CD4-positive, alpha-beta T cell treated with Interleukin-15 for 4 hours (primary cell): ENCODE measurements at regions not wholly inside any gene's neighbourhood (a gene's known extent, or its start where the extent isn't known, plus 50 kb on each side); places are given as distances from the start of the nearest gene placed in this dataset.
"Not testable (repeated sequence)": the region's sequence is repeated elsewhere in the genome, so short reads cannot be mapped to it uniquely, and the experiment has no call there.

Source experiments
- DNase-seq: peaks from one replicate; pipeline ENCODE4 v3.0.0-alpha.2; 2020; ENCODE audit warnings: low spot score

DNA sequence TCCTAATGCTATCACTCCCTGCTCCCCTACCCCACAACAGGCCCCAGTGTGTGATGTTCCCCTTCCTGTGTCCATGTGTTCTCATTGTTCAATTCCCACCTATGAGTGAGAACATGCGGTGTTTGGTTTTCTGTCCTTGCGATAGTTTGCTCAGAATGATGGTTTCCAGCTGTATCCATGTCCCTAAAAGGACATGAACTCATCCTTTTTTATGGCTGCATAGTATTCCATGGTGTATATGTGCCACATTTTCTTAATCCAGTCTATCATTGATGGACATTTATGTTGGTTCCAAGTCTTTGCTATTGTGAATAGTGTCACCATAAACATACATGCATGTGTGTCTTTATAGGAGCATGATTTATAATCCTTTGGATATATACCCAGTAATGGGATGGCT is 80.4 kb upstream of the B3GAT1 start:
- not testable (repeated sequence) for DNase-seq

DNA sequence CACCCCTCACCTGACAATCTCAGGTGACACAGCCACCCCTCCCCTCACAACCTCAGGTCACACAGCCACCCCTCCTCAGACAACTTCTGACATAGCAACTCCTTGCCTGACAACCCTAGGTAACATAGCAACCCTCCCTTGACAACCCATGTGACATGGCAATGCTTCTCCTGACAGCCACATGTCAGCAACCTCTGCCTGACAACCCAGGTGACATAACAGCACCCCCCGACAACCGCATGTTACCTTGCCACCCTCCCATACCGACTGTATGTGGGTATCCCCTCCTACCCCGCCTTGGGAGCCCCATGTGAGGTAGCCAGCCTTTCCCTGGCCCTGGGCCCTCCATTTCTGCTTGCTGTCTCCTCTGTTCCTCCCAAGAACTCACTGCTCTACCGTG is 77.7 kb upstream of the B3GAT1 start:
- DNase-seq = no peak

DNA sequence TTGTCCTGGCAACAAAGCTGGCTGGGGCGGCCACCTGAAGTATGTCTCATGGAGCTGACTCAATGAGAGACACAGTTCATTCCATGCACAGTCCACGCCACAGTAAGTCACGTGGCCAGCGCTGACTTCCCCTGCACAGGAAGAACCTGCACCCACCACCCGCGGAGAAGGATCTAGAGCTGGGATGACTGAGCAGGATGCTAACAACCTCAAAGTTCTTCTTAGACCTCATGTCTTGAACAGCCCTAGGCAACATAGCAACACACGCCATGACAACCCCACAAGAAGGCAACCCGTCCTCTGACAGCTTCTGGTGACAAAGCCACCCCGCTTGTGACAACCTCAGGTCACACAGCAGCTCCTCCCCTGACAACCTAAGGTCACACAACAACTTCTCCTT is 76.9 kb upstream of the B3GAT1 start:
- DNase-seq = no peak

DNA sequence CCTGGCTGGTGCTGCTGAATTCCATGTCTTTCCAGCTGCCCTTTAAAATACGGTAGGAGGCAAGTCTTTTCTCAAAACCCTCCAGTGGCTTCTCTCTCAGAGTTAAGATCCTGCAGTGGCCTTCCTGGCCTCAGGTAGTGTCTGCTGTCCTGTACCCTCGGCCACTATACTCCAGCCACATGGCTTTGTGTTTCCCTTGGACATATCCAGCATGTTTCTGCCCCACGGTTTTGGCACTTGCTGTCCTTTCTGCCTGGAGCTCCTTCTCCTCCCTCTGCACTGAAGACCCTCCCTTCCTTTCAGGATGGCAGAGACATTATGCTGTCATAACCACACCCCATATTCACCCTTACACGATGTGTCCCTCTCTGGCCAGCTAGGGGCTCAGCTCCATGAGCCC is 76.5 kb upstream of the B3GAT1 start:
- DNase-seq = no peak

- DNase-seq = no peak
These were observed 75.7 kb upstream of the B3GAT1 start for GRCh38 chr11:134487696-134488095.

GRCh38 chr11:134486704-134487103 is 74.7 kb upstream of the B3GAT1 start:
- DNase-seq = no peak

- no peak for DNase-seq
These were observed 74.1 kb upstream of the B3GAT1 start for GRCh38 chr11:134486106-134486505.

DNA sequence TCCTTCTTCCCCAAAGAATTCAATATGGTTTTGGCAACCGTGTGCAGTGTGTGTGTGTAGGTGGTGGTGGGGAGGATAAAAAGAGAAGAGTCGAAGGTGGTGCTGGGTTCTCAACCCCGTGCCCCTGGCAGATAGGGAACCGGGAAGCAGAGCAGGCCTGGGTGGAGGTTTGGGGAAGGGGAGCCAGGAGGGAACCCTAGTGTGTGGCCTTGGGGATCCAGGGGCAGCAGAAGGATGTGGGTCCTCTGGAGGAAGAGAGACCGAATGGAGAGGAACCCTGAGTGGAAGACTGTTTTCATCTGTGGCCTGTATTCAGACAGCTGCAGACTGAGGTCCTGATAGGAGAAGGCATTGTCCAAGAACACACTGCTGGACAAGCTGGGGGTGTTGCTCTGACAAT is 73.3 kb upstream of the B3GAT1 start:
- no peak for DNase-seq

DNA sequence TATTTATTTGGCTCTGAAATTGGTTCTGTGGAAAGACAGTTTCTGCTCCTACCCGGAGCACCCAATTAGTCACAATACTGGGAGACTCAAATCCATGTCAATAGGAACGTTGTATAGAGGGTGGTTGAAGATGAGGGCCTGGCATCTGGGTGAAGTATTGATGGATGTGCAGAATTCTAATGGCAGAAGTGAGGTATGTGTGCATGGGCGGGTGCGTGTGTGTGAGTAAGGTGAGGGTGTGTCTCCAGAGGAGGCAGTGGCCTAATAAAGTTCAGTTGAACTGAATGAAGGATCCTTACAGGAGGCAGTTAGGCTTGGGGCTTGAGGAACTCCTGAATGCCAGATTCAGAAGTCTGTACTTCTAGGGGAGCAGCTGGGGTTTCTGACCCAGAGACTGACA is 71.8 kb upstream of the B3GAT1 start:
- no peak for DNase-seq

- no peak for DNase-seq
These were observed 71.2 kb upstream of the B3GAT1 start for GRCh38 chr11:134483291-134483690.

GRCh38 chr11:134482865-134483264 is 70.8 kb upstream of the B3GAT1 start:
- DNase-seq = no peak

GRCh38 chr11:134481933-134482527 is 70.0 kb upstream of the B3GAT1 start:
- DNase-seq = no peak

GRCh38 chr11:134481135-134481534 is 69.1 kb upstream of the B3GAT1 start:
- no peak for DNase-seq

DNA sequence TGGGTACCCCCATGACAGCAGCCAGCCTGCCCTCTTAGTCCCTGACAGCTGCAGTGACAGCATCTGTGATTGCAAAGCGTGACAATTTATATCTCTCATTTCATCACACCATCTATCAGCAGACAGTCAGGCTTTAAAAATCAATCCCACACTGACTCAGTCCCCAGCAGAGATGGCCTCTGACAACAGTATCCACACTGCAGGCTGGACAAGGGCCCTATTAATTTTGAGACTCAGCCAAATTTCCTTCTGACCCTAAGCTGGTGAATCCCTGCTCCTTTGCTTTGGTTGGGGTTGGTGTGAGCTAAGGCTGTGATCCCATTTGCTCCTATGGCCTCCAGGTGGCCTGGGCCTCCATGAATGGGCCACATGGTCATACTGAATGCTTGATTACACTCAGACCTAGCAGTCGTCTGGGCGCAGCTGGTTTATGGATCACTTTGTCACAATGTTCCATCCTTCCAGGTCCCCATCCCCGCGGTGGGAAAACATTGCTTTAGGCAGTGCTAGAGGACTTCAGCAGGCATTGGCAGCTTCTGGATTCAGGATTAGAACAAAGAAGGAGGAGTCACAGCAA is 68.2 kb upstream of the B3GAT1 start:
- DNase-seq = no peak

- DNase-seq = no peak
These were observed 67.4 kb upstream of the B3GAT1 start for GRCh38 chr11:134479206-134480135.

GRCh38 chr11:134478611-134479010 is 66.6 kb upstream of the B3GAT1 start:
- DNase-seq = no peak

- no peak for DNase-seq
These were observed 66.1 kb upstream of the B3GAT1 start for GRCh38 chr11:134478176-134478575.

DNA sequence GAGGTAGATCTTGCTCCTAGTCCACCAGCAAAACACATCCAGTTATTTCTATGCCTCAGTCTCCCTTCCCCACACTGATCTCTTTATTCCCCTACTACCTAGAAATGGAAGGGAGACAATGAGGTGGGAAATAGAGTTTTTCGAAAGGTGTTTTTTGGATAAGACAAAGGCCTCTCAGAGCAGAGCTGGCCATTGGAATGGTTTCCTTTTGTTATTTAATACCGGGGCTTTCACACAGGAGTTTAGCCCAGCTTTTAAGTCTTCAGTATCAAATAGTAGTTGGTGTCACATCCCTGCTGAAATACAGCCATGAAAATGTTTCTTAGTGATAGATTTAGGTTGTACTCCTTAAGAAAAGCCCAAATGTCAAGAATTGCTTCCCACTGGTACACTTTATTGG is 65.4 kb upstream of the B3GAT1 start:
- no peak for DNase-seq

DNA sequence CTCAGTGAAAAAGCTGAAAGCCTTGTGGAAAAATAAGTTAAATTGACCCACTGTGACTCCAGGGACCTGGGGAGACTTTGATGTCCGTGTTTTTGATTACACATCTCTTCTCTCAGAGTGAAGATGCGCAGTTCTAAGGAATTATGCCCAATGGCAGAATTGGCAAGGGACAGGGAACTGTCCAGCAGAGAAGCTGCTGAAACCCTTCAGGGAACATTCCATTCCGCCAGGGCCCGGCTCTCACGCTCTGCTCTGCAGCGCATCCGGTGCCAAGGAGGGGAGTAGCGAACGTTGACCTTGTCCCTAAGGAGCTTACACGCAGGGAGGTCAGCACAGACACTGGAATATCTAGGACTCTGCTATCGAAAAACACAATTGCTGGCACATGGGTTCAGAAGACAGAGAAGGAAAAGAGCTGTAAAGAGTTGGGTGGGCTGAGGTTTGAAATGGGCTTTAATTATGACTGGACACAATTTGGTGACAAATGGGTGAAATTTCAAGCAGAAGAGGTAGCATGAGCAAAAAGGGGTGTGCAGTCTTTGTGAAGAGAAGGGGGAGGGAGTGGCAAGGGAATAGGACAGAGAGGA is 64.5 kb upstream of the B3GAT1 start:
- DNase-seq = no peak

- no peak for DNase-seq
These were observed 63.9 kb upstream of the B3GAT1 start for GRCh38 chr11:134475951-134476350.

GRCh38 chr11:134474942-134475341 is 62.9 kb upstream of the B3GAT1 start:
- DNase-seq = no peak

GRCh38 chr11:134474070-134474860 is 62.2 kb upstream of the B3GAT1 start:
- no peak for DNase-seq
